ENCODE measurements at regions not wholly inside any gene's neighbourhood (a gene's known extent, or its start where the extent isn't known, plus 50 kb on each side); places are given as distances from the start of the nearest gene placed in this dataset.

DNA sequence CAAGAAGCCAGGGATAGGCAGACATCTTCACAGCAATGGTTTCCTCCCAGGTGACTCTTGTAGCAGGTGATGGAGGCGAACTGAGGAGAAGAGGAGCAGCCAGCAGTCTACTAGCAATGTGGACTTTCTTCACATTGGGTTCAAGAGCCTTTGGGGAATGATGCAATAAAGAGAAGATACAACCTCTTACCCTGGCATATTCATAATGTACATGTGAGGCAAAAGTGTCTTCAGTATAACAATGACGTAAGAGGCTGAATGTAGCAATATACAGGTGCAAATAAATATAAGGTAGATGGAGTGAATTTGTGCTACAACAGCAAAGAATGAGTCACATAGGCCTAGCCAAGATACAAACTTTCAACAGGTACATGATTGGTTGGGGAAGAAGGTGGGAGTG lies 70.9 kb upstream of the SOX9 start:
- TF ChIP-seq, protein P1, sequence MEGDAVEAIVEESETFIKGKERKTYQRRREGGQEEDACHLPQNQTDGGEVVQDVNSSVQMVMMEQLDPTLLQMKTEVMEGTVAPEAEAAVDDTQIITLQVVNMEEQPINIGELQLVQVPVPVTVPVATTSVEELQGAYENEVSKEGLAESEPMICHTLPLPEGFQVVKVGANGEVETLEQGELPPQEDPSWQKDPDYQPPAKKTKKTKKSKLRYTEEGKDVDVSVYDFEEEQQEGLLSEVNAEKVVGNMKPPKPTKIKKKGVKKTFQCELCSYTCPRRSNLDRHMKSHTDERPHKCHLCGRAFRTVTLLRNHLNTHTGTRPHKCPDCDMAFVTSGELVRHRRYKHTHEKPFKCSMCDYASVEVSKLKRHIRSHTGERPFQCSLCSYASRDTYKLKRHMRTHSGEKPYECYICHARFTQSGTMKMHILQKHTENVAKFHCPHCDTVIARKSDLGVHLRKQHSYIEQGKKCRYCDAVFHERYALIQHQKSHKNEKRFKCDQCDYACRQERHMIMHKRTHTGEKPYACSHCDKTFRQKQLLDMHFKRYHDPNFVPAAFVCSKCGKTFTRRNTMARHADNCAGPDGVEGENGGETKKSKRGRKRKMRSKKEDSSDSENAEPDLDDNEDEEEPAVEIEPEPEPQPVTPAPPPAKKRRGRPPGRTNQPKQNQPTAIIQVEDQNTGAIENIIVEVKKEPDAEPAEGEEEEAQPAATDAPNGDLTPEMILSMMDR (IDR thresholded peaks at IDR 0.05; ENCODE audit: poor library complexity): no peak
- TF ChIP-seq EZH2 (IDR thresholded peaks at IDR 0.05; ENCODE audit: borderline replicate concordance) (no peak), EZH2phosphoT487 (IDR thresholded peaks at IDR 0.05; ENCODE audit: low read depth, severe bottlenecking, unreplicated experiment) (no peak)

All from hepatocyte (in vitro differentiated cells).